AG20443 (cell line): ENCODE measurements at regions not wholly inside any gene's neighbourhood (a gene's known extent, or its start where the extent isn't known, plus 50 kb on each side); places are given as distances from the start of the nearest gene placed in this dataset.
"Not testable (repeated sequence)": the region's sequence is repeated elsewhere in the genome, so short reads cannot be mapped to it uniquely, and the experiment has no call there.

Source experiments
- DNase-seq: peaks from one replicate; pipeline ENCODE4 v3.0.0; 2012; ENCODE audit warnings: low spot score, mixed read lengths

GRCh38 chr1:10867138-10867721 lies 70.8 kb upstream of the CASZ1 start:
- peak; percentile 91 for DNase-seq

GRCh38 chr1:10867914-10868598 lies 71.6 kb upstream of the CASZ1 start:
- DNase-seq = no peak

DNA sequence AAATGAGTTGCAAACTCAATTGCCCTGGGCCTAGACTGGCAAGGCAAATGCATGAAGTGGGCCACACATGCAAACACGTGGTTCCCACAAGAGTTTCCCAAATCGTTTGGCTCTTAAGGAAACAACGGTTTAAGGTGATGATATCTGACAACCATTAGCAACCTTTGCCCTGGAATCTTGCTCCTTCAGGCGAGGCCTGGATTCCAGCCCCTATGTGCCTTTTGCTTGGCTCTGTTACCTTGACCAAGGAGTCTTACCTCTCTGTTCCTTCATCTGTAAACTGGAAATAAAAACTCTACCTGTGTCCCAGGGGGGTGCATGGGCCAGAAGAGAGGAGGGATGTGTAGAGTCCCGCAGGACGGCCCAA lies 72.1 kb upstream of the CASZ1 start:
- DNase-seq = no peak

DNA sequence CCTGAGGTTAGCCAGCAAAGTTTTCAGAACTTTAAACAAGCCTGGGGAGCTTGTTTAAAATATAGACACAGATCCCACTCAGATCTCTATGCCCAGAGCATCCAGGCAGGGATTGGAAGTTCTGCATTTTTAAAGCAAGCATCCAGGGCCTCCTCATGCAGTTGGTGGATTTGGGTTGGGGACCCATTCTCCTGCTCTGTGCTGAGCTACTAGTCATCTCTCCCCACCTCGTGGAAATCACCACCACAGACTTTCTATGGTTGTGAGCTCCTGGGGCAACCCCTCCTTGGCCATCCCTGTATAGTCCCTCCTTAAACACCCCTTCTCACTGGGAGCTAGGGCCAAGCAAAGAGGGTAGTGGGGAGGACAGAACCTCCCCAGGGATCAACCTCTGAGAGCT lies 73.5 kb upstream of the CASZ1 start:
- no peak for DNase-seq

DNA sequence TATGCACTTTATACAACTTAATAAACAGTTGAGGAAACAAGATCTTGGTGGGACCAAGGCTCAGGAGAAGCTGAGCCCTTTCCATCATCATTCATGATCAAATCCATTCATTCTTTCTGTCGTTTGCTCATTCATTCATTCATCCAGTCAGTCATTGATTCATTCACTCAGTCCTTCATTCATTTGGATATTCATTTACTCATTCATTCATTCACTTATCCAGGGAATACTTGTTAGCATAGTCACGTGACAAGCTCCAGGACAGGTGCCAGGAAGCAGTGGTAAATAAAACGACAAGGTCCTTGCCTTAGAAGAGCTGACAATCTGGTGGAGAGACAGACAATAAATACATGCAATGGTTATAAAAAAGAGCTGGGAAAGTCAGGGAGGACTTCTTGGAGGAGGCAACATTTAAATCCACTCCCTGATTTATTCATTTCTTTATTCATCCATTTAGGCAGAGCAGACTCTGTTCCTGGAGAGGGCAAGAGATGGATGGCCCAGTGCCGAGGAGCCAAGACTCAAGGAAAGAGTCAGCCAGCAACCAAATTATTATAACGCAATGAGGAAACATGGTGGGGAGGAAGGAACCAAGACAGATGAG lies 74.1 kb upstream of the CASZ1 start:
- no peak for DNase-seq

GRCh38 chr1:10873189-10873588 lies 76.7 kb upstream of the CASZ1 start:
- no peak for DNase-seq

GRCh38 chr1:10874351-10874750 lies 77.9 kb upstream of the CASZ1 start:
- DNase-seq = no peak

- no peak for DNase-seq
Measured at GRCh38 chr1:10877894-10878293, 81.4 kb upstream of the CASZ1 start.

DNA sequence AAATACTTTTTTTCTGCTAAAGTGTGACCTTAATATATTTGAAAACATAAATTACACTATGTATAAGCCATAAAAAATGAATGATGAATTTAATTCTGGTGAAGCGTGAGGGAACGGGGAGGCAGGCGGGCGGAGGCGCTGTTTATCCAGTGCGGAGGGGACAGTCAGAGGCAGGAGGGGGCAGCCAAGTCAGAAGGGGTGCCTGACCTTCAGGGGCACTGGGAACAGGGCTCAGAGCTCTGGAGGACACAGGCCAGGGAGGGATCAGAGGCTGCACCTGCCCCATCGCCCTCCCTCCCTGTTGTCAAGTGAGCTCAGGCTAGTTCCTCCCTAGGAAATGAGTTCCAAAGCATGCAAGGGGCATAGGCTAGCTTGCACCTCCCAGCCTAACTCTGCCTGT lies 82.0 kb upstream of the CASZ1 start:
- DNase-seq = no peak

DNA sequence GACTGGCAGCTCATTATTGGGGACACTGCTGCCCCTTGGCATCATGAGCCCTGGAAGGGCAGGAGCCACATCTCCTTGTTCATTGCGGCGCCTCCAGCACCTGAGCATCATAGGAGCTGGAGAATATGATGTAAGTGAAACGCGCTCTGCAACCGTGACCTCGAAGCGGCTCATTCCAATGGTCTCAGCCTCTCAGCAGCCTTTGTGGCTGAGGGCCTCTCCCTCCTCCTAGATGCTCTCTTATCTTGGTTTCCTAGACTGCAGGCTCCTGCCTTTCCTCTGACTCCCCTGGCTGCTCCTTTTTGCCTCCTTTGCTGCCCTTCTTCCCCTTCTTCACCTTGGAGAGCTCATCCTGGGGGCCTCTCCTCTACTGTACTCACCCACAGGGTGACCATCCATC lies 83.6 kb upstream of the CASZ1 start:
- no peak for DNase-seq

GRCh38 chr1:10881046-10881445 lies 84.6 kb upstream of the CASZ1 start:
- no peak for DNase-seq

DNA sequence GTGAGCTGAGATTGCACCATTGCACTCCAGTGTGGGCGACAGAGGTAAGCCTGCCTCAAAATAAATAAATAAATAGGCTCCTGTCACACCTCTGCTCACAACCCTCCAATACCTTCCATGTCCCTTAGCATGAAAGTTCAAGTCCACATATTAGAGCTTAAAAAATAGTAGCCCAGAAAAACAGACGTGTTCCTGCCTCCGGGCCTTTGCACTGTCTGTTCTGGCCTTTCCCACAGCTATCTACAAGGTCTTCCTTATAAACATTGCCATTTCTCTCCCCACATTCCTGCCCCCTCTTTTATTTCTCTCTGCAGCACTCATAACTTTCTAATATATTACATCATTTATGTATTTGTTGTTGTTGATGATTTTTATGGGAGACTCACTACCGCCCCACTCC lies 85.6 kb upstream of the CASZ1 start:
- DNase-seq = no peak

- DNase-seq = not testable (repeated sequence)
Measured at GRCh38 chr1:10887032-10887431, 90.6 kb upstream of the CASZ1 start.

DNA sequence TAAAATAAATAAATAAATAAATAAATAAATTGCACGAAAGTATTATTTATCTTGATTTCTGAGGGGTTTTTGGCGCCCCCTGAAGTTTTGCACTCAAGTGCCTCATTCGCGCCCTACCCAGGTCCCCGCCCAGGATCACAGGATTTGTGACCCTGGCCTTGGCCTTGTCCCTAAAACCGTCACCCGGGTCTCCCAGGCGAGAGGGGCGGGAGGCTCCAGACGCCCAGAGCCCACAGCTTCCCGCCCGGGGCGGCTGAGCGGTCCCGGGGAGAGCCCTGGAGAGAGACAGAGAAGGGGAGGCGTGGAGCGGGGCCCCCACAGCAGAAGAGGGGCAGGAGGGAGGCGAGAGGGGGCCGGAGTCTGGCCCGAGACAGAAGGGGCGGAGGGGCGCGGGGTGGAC lies 91.8 kb upstream of the CASZ1 start:
- no peak for DNase-seq

- DNase-seq = no peak
Measured at GRCh38 chr1:10888791-10889649, 92.6 kb upstream of the CASZ1 start.

- no peak for DNase-seq
Measured at GRCh38 chr1:10889650-10890353, 93.4 kb upstream of the CASZ1 start.

- no peak for DNase-seq
Measured at GRCh38 chr1:10890491-10891071, 94.1 kb upstream of the CASZ1 start.

DNA sequence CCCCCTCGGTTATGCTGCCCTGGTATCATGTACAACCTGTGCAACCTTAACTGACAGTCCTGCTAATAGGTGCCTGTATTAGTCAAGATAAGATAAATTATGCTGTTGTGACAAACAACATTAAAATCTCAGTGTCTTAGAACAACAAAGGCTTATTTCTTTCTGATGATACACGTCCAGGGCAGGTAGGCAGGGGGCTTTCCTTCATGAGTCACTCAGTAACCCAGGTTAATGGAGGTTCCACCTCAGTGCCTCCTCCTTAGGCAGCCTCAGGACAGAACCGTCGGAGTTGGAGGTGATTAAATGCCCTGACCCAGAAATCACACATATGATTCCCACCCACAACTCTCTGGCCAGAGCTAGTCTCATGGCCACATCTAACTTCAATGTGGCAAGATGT lies 94.6 kb upstream of the CASZ1 start:
- DNase-seq = no peak

GRCh38 chr1:10892138-10893065 lies 96.0 kb upstream of the CASZ1 start:
- DNase-seq = no peak

GRCh38 chr1:10895621-10896020 lies 99.2 kb upstream of the CASZ1 start:
- DNase-seq = no peak

GRCh38 chr1:10896673-10897072 lies 100.2 kb upstream of the CASZ1 start:
- DNase-seq = no peak
